ENCODE measurements at regions not wholly inside any gene's neighbourhood (a gene's known extent, or its start where the extent isn't known, plus 50 kb on each side); places are given as distances from the start of the nearest gene placed in this dataset.
"Not testable (repeated sequence)": the region's sequence is repeated elsewhere in the genome, so short reads cannot be mapped to it uniquely, and the experiment has no call there.

GRCh38 chr7:88610942-88611341, 148.6 kb upstream of the ZNF804B start:
- no peak for DNase-seq

GRCh38 chr7:88600695-88601094, 158.8 kb upstream of the ZNF804B start:
- DNase-seq = no peak

DNA sequence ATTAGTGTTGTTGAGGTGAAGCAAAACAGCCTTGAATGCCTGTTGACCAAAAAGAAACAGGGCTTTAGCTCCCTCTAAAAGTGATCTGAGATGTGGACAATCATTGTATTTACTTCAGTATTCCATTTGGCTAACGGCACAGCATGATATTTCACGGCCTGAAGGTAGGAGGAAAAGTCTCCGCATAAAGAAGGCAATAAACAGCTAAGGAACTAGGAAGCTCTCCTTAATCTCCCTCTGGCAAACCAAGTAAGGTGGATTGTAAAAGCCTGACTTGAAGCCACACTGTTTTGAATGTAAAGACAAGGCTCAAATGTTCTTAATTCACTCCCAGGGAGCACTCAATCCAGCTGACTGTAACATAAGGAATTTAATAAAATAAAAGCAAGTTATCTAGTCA, 160.0 kb upstream of the ZNF804B start:
- DNase-seq = no peak

DNA sequence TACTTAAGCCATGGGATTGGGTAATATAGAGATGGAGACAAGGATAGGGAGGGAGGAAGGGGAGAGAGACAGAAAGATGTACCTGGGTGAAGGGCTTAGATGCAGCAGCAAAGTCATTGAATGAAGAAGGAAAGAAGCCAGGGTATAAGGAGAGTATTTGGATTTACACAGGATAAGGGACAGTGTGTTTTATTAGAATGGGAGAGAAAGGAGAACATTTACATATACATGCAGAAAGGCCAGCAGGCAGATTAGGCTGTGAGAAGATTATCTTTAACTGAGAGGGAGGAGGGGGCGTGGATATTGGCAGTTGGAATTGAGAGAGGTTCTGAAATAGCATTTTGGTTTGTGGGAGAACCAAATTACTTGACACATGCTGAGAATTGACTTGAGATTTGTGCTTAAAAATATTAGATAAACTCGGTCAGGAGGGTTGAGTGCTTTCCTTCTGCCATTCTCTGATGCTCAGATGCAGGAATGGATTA, 161.5 kb upstream of the ZNF804B start:
- DNase-seq = no peak

DNA sequence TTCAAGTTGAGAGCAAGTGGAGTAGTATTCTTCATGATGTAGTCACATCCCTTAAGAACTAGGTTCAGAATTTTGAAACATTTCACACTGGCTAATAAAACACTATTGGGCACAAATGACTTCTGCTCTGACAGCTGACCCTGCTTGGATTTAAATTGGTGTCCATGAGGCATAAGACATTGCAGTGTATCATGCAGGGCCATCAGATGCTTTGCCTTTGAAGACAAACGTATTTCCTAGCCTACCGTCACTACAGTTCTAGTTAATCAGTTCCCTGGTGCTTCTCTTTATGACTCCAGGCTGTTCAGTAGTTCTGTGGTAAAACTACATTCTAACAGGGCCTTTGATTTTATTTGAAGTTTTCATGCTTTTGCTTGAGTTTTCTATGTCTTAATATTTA, 168.5 kb upstream of the ZNF804B start:
- no peak for DNase-seq

GRCh38 chr7:88589927-88590326, 169.6 kb upstream of the ZNF804B start:
- DNase-seq = no peak

DNA sequence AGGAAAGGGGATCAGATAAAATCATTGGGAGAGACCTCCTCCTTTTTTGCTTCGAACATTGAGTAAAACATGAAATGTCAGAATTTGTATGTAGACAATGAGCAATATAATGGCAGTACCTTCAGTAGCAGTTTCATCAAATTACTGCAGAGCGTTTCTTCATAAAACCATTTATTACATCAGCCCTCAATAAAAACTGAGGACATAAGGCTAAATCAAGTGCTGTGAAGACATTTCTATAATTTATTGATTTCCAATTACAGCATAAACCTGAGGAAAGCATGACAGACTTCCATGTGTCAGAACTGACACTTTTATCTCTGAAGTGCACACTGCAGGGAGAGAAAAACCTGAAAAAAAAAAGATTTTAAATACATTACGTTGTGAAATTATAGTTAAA, 172.6 kb upstream of the ZNF804B start:
- DNase-seq = no peak

DNA sequence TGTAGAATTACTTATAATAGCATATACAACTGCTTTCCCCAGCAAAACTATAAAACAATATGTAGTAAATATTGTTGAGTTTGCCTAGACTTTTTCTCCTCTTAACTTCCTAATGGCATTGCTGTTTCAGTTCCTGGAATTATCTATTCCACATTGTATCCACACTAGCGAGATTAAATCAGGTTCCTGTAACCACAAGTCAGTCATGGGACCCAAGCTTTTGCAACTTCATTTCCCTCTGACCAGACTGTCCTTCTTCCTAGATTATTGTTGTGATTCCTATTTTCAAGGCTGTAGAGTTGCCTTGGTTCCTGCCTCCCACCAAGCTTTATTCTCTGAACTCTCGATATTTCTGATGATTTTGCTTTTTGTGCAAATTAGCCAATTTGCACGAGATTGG, 173.3 kb upstream of the ZNF804B start:
- no peak for DNase-seq

DNA sequence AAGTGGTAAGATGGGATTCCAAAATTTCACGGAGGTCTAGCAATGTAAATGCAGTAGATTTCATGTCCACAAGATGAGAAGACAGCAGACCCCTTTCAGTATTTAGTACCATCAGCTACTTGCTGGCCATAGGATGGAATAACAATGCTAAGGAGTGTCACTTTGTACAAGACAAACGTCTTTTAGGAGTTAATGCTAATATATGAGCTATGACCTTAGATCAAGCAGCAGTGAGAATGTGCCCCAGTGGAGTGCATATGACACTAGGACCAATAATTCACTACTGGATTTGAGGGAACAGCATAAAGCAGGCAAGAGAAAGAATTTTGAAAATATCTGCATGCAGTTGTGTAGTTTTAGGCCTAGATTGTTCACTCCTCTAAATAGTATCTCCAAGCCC, 182.8 kb upstream of the ZNF804B start:
- DNase-seq = no peak

- no peak for DNase-seq
Observed at GRCh38 chr7:88566162-88566729, 193.3 kb upstream of the ZNF804B start.

DNA sequence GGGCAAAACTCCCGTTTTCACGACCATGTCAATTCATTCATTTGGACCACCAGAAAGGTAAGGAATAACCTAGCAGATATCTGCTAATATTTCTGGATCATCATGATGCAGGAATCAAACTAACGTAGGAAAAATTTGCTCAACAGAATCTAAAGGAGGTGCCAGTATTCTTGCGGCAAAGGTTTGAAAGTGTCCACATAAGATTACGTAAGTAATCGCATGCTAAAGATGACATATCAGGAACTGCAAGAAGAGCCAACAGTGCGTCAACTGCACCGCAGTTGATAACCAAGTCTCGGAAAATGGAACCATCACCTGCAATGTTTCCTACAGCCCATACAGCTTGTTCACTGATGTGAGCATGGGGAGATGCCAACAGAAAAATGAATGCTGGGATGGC, 194.1 kb upstream of the ZNF804B start:
- DNase-seq = no peak

GRCh38 chr7:88556441-88556840, 203.1 kb upstream of the ZNF804B start:
- DNase-seq = not testable (repeated sequence)

- DNase-seq = not testable (repeated sequence)
Observed at GRCh38 chr7:88554847-88555246, 204.7 kb upstream of the ZNF804B start.

- DNase-seq = no peak
Observed at GRCh38 chr7:88548399-88548798, 211.1 kb upstream of the ZNF804B start.

DNA sequence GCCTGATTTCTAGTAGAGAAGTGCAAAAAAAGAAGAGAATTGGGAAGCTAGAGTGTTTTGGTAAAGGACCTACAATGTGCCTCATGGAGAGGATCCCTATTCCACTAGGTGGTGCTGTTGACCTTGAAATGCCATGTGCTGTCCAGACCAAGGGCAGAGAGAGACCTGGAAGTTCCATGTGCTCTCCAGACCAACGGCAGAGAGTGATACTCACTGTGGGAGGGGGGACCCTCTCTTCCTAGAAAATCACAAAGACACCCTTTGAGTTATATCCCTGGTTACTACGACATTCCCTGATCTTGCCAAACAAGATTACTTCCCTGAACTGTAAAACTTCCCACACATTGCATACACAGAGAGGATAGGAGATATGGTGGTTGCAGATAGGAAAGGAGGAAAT, 212.7 kb upstream of the ZNF804B start:
- no peak for DNase-seq

- no peak for DNase-seq
Observed at GRCh38 chr7:88545663-88546062, 213.8 kb upstream of the ZNF804B start.

GRCh38 chr7:88540012-88540411, 219.5 kb upstream of the ZNF804B start:
- no peak for DNase-seq

DNA sequence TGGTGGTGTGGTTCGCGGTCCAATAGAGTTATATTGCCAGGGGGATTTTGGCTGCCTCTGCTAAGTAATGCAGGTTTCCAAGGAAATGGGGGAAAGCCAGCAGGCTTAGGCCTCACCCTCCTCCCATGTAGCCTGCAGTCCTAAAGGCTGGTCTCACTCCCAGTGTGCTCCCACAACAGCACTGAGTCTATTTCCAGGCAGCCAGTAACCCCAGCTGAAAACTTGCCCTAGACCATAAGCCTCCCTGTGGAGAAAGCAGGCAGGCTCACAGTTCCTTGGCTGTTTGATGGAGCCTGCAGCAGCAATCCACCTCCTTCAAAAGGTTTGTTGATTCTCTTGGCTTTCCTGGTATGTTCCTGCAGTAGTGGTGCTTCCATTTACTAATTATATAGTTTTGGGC, 220.0 kb upstream of the ZNF804B start:
- DNase-seq = no peak

GRCh38 chr7:88523645-88524044, 217.0 kb upstream of the STEAP4 start:
- DNase-seq = no peak

DNA sequence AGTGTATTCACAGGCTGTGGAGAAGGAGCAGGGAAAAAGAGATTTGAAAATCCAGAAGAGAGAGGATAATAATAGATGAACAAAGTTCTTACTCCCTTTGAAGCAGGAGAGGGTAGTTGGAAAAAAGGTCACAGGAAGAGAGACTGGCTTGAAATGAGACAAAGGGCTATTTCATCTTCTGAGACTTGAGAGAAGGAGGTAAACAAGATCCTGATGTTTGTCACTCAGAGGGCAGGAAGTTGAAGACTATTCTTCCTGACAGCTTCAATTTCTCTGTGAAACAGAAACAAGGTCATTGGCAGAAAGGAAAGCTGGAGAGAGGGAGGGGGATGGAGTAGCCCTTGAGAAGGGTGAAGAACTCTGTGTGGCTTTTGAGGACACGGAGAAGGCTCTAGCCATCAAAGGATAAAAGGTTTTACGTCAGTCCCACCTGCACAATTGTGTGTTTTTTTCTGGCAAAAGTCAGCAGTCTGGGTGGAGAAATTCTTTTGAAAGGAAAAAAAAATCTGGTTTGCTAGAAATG, 216.1 kb upstream of the STEAP4 start:
- DNase-seq = no peak

DNA sequence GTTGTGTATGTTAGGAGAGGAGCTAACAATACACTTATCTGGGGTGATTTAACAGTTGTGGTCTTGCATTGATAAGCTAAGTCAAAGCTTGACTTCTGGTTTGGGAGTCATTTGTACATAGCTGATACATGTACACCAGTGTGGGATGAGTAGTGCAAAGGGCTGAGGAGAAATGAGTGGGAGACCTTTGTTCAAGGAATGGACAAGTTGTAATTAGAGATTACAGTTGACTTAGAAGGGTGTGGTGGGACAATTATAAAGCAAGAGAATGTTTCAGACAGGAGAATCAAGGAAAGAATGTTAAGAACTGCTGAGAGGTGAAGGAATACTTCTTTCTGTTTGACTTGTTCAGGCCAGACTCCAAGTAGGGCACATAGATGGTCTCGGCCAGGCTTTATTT, 209.7 kb upstream of the STEAP4 start:
- DNase-seq = no peak

DNA sequence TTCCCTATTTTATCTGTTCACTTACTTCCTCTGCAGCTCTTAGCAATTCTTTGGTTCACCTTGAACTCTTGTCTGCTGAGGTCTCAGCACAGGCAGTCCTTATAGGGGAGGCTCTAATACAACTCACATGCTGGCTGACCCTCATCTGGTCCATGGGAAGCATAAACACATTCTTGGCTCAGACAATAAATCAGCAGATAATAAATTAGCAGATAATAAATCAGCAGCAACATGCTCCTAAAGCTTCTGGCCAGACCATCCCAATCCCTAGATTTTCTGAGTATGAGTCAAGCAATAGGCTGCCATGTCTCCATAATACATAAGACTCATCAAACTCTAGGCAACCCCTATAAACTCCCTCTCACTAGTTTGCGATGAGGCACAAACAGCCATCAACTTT, 208.6 kb upstream of the STEAP4 start:
- no peak for DNase-seq

DNA sequence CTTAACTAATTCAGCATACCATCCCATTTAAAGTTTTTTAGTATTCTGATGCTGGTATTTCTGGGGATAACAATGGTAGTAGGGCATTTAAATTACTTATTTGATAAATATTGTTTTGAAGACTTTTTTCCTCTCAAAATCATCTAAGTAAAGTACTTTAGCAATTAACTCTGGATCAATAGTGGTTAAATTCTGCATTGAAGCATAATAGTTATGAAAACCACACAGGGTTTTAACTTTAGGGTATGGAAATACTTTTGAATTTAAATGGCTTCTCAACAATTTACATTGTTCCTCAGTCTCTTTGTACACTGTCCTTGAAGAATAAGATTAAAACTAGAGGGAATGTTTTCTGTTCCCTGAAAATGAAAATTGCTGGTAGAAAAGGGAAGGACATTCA, 202.6 kb upstream of the STEAP4 start:
- no peak for DNase-seq

DNA sequence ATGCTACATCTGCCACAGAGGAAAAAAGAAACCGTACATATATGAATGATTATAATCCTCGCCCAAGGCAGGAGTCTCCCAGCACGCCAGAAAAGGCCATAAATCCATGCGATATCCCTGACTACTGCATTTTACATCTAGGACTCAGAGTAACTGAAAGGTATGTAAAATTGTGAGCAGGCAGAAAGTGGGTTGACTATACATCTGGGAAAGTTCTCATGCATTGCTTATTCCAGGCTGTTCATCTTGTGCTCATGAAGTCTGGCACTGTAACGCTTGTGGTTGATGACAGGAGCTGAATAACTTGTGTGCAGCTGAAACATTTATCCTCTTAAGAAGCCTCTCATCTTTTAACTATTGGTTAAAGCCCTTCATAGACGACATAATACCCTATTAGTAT, 193.4 kb upstream of the STEAP4 start:
- DNase-seq = no peak
